DND-41 (cell line): ENCODE measurements at regions not wholly inside any gene's neighbourhood (a gene's known extent, or its start where the extent isn't known, plus 50 kb on each side); places are given as distances from the start of the nearest gene placed in this dataset.

Experiments
- CTCF ChIP-seq: IDR thresholded peaks from 2 replicates; pipeline ENCODE4 v1.5.1; 2012; ENCODE audit warnings: borderline replicate concordance, low read length, moderate library complexity, mild to moderate bottlenecking; ENCODE audit not compliant: poor library complexity, severe bottlenecking; ENCODE audit errors: extremely low read depth
- EZH2 ChIP-seq: IDR thresholded peaks from 3 replicates; pipeline ENCODE4 v1.6.1; 2012; ENCODE audit warnings: borderline replicate concordance, low read depth, mild to moderate bottlenecking, moderate library complexity, low read length, inconsistent platforms; ENCODE audit not compliant: severe bottlenecking

- TF ChIP-seq CTCF, result no peak
- no peak for TF ChIP-seq EZH2
Measured at GRCh38 chr5:174306345-174307030, 261.0 kb downstream of the NSG2 start.
